Lower lobe of right lung (tissue), 2 donors: ENCODE measurements at regions not wholly inside any gene's neighbourhood (a gene's known extent, or its start where the extent isn't known, plus 50 kb on each side); places are given as distances from the start of the nearest gene placed in this dataset.

Source experiments
- ATAC-seq, 2 donors: fragments of 200-7000 bp; cut with Tn5 transposase; one replicate each; pipeline ENCODE4 v1.9.1; 2020 to 2022; ENCODE audit warnings: mild to moderate bottlenecking in 2 of 2, moderate library complexity in 2 of 2
- DNase-seq: peaks from one replicate; pipeline ENCODE4 v3.0.0-alpha.2; 2020
- H3K27ac ChIP-seq: fragments of 200-600 bp; one replicate; pipeline ENCODE4 v1.8.0; 2022
- H3K27me3 ChIP-seq: fragments of 200-600 bp; one replicate; pipeline ENCODE4 v1.8.0; 2022; ENCODE audit warnings: low read depth
- H3K36me3 ChIP-seq: fragments of 200-600 bp; one replicate; pipeline ENCODE4 v1.8.0; 2022; ENCODE audit warnings: mild to moderate bottlenecking
- H3K4me1 ChIP-seq: fragments of 200-600 bp; one replicate; pipeline ENCODE4 v1.8.0; 2022
- H3K4me3 ChIP-seq: fragments of 200-600 bp; one replicate; pipeline ENCODE4 v1.8.0; 2022; ENCODE audit warnings: mild to moderate bottlenecking
- H3K9me3 ChIP-seq: fragments of 200-600 bp; one replicate; pipeline ENCODE4 v1.8.0; 2022
- intact Hi-C: fragments of 100-400 bp; cut with DNase I; formaldehyde crosslinking; loops from one replicate; pipeline ENCODE4 v1.11.0; 2022
- TF ChIP-seq, protein P1 (sequence below): fragments of 200-600 bp; IDR thresholded peaks from one replicate; pipeline ENCODE4 v1.8.0; 2022; ENCODE audit warnings: antibody characterized with exemption, mild to moderate bottlenecking
- donor health status: DM: no; HTN: yes; CAD: no; lungs with severe emphysema.

DNA sequence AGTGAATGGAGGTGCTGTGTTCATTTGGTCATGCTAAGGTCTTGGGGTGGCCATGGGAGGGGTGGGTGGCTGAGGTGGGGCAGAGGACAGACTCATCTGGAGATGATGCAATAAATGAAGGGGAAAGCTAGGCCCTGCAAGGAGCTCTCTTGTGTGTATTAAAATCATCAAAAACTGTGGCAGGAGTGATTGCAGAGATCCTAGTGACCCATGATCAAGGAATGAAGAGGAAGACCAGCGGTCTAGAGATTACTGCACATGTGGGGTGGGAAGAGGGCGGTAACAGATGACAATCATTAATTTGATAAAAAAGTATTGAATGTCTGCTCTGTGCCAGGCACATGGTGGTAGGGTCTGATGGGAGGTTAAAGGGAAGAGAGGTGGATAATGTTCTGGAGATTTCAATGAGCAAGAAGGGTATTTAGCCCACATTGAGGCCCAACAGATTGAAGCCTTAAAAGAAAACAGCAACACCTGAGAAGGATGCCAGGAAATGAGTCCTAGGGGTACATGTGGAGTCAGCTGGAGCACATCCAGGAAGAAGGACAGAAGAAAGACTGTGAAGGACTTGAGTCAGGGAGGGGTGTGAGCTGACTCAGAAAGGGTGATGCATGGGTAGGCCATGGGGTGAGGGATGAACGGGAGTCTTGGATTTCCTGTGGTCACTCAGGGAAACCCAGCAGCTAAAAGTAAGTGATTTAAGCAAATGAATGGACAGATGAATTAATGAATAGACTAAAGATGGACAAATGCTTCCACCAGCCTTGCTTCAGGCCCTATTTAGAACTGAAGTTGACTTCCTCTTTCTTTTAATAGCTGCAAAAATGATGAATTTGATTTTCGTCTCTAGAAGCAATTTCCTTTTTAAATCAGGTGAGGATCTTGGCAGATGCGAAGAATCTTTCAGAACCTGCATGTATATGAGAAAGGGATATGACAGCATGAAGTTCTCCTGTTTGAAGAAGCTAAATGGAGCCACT lies 83.1 kb upstream of the IGFBP3 start:
- Histone ChIP-seq H3K36me3 (no peaks in the 10 kb centered on the region), H3K4me1 (no peaks in the 10 kb centered on the region), H3K4me3 (no peak overlapping the region), H3K27me3 (no peaks in the 10 kb centered on the region), H3K27ac (no peak overlapping the region), H3K9me3 (no peaks in the 10 kb centered on the region)
- TF ChIP-seq, protein P1, sequence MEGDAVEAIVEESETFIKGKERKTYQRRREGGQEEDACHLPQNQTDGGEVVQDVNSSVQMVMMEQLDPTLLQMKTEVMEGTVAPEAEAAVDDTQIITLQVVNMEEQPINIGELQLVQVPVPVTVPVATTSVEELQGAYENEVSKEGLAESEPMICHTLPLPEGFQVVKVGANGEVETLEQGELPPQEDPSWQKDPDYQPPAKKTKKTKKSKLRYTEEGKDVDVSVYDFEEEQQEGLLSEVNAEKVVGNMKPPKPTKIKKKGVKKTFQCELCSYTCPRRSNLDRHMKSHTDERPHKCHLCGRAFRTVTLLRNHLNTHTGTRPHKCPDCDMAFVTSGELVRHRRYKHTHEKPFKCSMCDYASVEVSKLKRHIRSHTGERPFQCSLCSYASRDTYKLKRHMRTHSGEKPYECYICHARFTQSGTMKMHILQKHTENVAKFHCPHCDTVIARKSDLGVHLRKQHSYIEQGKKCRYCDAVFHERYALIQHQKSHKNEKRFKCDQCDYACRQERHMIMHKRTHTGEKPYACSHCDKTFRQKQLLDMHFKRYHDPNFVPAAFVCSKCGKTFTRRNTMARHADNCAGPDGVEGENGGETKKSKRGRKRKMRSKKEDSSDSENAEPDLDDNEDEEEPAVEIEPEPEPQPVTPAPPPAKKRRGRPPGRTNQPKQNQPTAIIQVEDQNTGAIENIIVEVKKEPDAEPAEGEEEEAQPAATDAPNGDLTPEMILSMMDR, result no peak
- DNase-seq (no peak), ATAC-seq (no peak)
- intact Hi-C loops, result no loop called here

DNA sequence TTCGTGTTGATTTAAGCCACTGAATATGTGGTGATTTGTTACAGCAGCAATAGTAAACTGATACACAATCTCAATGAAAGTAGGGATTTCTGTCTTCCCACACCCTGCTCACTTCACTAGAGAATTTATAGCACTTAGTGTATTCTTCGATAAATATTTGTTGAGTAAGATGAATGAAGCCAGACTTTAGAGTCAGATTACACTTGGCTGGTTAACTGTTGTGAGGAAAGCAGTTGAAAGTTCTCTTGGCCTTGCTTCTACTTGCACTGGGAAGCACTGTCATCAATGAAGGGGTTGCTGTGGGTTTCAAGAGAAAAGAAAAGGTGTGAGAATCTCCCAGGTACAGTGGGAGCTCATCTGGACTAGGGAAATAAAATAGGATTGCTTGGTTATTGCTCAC lies 82.1 kb upstream of the IGFBP3 start:
- no peaks in the 10 kb centered on the region for H3K27me3 ChIP-seq
- ATAC-seq (no peak), DNase-seq (no peak)
- H3K27ac ChIP-seq, result no peak overlapping the region
- no peaks in the 10 kb centered on the region for H3K36me3 ChIP-seq
- intact Hi-C loops, result no loop called here
- H3K9me3 ChIP-seq, result no peaks in the 10 kb centered on the region
- no peaks in the 10 kb centered on the region for H3K4me1 ChIP-seq
- TF ChIP-seq, protein P1, result no peak
- H3K4me3 ChIP-seq, result no peak overlapping the region

DNA sequence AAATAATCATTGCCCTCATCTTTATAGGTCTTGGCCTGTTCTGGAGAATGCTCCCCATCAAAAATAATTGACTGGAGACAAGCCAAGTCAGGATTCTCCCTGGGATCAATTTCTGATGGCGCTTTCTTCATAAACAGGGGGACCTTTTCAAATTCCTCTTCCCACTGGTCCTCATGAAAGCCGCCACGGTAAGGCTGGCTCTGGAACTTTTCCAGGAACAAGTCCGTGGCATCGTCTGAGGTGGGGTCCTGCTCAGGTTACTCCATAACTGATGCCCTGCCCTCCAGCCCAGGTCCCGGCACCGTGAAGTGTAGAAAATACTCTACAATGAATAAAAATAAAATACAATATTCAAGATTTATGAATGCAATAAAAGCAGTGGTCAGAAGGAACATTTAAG lies 79.4 kb upstream of the IGFBP3 start:
- no peak for DNase-seq
- no peak for ATAC-seq
- H3K36me3 ChIP-seq, result no peaks in the 10 kb centered on the region
- no peaks in the 10 kb centered on the region for H3K4me1 ChIP-seq
- H3K4me3 ChIP-seq, result no peak overlapping the region
- intact Hi-C loops, result no loop called here
- H3K27me3 ChIP-seq, result no peaks in the 10 kb centered on the region
- H3K27ac ChIP-seq, result no peak overlapping the region
- H3K9me3 ChIP-seq, result peaks cover 16% of the 10 kb centered on the region
- TF ChIP-seq, protein P1, result no peak

DNA sequence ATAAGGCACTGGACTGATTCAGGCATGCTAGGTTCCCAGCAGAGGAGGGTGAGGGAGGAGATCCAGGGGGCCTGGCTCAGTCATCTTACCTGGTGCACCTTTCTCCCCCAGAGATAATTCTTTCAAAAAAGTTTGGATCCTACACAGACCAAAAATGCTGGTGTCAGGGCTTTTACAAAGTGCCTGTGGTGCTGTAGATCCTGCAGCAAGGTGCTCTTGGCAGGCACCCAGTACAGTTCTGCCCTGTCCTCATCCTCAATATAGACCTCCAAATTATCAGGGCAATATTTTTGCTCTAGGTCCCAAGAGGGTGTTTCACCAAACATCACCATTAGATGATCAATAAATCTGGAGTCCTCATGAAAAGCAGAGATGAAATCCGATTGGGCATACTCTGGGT lies 78.5 kb upstream of the IGFBP3 start:
- TF ChIP-seq, protein P1, result no peak
- H3K27me3 ChIP-seq, result no peaks in the 10 kb centered on the region
- no peak for DNase-seq
- peaks cover 19% of the 10 kb centered on the region for H3K9me3 ChIP-seq
- no peak overlapping the region for H3K4me3 ChIP-seq
- no peak for ATAC-seq
- no peaks in the 10 kb centered on the region for H3K4me1 ChIP-seq
- no peaks in the 10 kb centered on the region for H3K36me3 ChIP-seq
- intact Hi-C loops, result no loop called here
- H3K27ac ChIP-seq, result no peak overlapping the region

DNA sequence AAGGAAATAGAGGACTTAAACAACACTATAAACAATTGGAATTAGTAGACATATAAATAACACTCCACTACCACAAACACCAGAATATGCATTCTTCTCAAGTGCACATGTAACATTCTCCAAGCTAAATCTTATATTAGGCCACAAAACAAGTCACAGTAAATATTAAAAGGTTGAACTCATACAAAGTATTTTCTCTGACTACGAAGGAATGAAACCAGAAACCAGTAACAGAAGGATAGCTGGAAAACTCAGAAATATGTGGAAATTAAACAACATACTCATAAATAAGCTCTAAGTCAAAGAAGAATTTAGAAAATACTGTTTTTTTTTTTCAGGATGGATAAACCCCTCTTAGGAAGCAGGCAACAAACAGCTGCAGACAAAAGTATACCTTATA lies 77.4 kb upstream of the IGFBP3 start:
- no peaks in the 10 kb centered on the region for H3K4me1 ChIP-seq
- DNase-seq, result no peak
- no peak overlapping the region for H3K27ac ChIP-seq
- H3K4me3 ChIP-seq, result no peak overlapping the region
- no peaks in the 10 kb centered on the region for H3K36me3 ChIP-seq
- intact Hi-C loops, result no loop called here
- H3K9me3 ChIP-seq, result peaks cover 19% of the 10 kb centered on the region
- no peak for ATAC-seq
- TF ChIP-seq, protein P1, result no peak
- H3K27me3 ChIP-seq, result no peaks in the 10 kb centered on the region
